ENCODE measurements at regions not wholly inside any gene's neighbourhood (a gene's known extent, or its start where the extent isn't known, plus 50 kb on each side); places are given as distances from the start of the nearest gene placed in this dataset.

DNA sequence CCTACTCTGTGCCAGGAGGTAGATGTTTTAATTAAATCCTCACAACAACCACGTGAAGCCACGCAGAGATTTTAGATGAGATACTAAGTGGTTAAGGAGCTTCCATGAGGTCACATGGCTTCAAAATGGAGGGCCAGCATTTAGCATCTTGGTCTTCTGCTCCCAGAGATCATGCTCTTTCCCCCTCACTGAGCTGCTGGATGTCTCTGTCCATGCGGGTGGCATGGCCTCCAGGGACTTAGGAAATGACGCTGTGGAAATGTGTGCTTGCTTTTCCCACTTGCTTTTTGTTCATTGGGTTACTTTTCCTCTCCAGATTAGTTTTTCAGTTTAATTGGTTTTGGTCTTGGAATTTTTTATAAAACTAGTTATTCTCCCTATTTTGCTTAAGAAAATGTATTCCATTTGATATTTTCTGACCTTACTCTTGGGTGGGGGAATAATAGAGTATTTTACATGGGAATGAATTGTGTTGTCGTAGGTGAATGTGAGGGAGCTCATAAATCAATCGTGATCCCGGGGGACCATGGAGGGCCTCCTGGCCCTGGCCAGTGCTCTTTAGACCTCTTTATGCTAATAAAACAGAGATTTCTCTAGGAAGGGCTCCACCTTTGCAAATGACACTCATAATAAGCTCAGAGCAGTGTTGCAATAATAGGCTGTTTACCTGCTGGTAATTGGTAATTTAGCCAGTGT lies 376.0 kb upstream of the ONECUT1 start:
- peaks cover 1% of the 10 kb centered on the region for H3K27me3 Mint-ChIP-seq (ENCODE audit: unreplicated experiment)
- H3K4me1 Mint-ChIP-seq (ENCODE audit: unreplicated experiment) = no peaks in the 10 kb centered on the region
- no peak for DNase-seq (ENCODE audit: low spot score)
- H3K9me3 Mint-ChIP-seq (ENCODE audit: unreplicated experiment) = no peaks in the 10 kb centered on the region
- TF ChIP-seq, protein P1, sequence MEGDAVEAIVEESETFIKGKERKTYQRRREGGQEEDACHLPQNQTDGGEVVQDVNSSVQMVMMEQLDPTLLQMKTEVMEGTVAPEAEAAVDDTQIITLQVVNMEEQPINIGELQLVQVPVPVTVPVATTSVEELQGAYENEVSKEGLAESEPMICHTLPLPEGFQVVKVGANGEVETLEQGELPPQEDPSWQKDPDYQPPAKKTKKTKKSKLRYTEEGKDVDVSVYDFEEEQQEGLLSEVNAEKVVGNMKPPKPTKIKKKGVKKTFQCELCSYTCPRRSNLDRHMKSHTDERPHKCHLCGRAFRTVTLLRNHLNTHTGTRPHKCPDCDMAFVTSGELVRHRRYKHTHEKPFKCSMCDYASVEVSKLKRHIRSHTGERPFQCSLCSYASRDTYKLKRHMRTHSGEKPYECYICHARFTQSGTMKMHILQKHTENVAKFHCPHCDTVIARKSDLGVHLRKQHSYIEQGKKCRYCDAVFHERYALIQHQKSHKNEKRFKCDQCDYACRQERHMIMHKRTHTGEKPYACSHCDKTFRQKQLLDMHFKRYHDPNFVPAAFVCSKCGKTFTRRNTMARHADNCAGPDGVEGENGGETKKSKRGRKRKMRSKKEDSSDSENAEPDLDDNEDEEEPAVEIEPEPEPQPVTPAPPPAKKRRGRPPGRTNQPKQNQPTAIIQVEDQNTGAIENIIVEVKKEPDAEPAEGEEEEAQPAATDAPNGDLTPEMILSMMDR (IDR thresholded peaks at IDR 0.05; ENCODE audit: unreplicated experiment) = no peak
- no peak overlapping the region for H3K4me3 Mint-ChIP-seq (ENCODE audit: unreplicated experiment)
- H3K27ac Mint-ChIP-seq (ENCODE audit: unreplicated experiment) = no peak overlapping the region
- H3K36me3 Mint-ChIP-seq (ENCODE audit: low read depth, unreplicated experiment) = no peaks in the 10 kb centered on the region

DNA sequence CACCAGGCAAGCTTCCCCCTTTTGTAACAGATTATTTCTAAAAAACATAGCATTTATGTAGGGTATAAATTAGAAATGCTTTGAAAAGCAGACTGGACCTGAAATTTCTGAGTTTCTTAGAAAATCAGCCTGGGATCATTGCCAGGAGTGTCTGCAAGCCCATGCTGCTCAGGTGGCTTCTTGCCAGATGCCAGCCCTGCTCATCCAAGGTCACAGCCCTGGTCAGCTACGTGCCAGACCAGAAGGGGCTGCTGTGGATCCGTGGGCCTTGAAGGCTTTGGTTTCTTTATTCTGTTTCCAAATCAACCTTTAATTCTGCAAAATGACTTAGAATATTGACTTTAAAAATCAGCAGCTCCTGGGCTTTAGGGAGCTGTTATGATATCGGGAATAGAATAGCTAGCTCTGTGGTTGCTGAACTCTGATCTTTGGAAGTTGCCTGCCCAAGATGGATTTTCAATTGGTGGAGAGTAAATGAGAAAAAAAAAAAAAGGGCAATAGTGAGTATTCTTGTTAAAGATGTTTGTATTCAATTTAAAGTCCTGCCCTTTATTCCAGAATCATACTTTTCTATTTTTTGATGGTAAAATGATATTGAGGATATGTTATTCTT lies 370.1 kb upstream of the ONECUT1 start:
- Mint-ChIP-seq H3K9me3 (ENCODE audit: unreplicated experiment) (no peaks in the 10 kb centered on the region), H3K27ac (ENCODE audit: unreplicated experiment) (no peak overlapping the region), H3K4me1 (ENCODE audit: unreplicated experiment) (no peaks in the 10 kb centered on the region), H3K27me3 (ENCODE audit: unreplicated experiment) (peaks cover 1% of the 10 kb centered on the region), H3K36me3 (ENCODE audit: low read depth, unreplicated experiment) (no peaks in the 10 kb centered on the region), H3K4me3 (ENCODE audit: unreplicated experiment) (no peak overlapping the region)
- TF ChIP-seq, protein P1 (IDR thresholded peaks at IDR 0.05; ENCODE audit: unreplicated experiment) = no peak
- DNase-seq (ENCODE audit: low spot score) = no peak

DNA sequence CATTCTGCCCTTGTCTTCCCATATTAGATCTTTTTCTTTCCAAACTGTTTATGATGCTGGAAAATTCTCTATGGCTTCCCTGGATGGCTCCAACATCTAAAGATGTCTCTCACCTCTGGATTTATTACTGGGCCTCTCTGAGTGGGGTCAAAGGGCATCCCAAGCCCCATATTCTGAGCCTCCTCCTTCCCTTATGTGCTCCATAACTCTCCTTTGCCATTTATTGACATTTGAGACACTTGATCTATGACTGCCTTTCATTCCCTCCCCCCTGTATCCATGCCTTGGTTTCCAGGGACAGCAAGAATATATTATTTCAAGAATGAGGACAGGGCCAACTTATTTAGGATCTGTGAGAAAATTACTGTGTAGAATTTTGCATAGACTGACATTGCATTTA lies 369.3 kb upstream of the ONECUT1 start:
- H3K9me3 Mint-ChIP-seq (ENCODE audit: unreplicated experiment) = no peaks in the 10 kb centered on the region
- TF ChIP-seq, protein P1 (IDR thresholded peaks at IDR 0.05; ENCODE audit: unreplicated experiment) = no peak
- DNase-seq (ENCODE audit: low spot score) = no peak
- H3K4me1 Mint-ChIP-seq (ENCODE audit: unreplicated experiment) = no peaks in the 10 kb centered on the region
- H3K27ac Mint-ChIP-seq (ENCODE audit: unreplicated experiment) = no peak overlapping the region
- H3K4me3 Mint-ChIP-seq (ENCODE audit: unreplicated experiment) = no peak overlapping the region
- H3K27me3 Mint-ChIP-seq (ENCODE audit: unreplicated experiment) = peaks cover 1% of the 10 kb centered on the region
- no peaks in the 10 kb centered on the region for H3K36me3 Mint-ChIP-seq (ENCODE audit: low read depth, unreplicated experiment)

DNA sequence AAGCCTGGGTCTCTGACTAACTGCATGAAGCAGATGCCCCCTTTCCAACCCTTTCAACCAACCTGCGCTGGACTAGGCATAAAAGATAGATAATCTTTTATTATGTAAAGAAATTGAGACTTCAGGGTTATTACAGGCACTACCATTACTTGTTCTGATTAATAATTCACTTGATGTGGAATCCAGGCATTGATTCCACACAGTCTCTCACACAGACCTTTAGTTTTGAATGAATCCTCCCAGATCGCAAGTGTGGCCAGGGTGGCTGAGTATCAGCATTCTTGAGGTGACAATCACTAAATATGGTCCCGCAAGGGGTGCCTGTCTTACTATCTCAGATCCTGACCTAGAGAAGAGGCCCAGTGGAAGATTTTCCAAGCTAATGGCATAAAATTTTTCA lies 368.9 kb upstream of the ONECUT1 start:
- Mint-ChIP-seq H3K27ac (ENCODE audit: unreplicated experiment) (no peak overlapping the region), H3K9me3 (ENCODE audit: unreplicated experiment) (no peaks in the 10 kb centered on the region), H3K4me1 (ENCODE audit: unreplicated experiment) (no peaks in the 10 kb centered on the region), H3K27me3 (ENCODE audit: unreplicated experiment) (peaks cover 1% of the 10 kb centered on the region), H3K4me3 (ENCODE audit: unreplicated experiment) (no peak overlapping the region), H3K36me3 (ENCODE audit: low read depth, unreplicated experiment) (no peaks in the 10 kb centered on the region)
- TF ChIP-seq, protein P1 (IDR thresholded peaks at IDR 0.05; ENCODE audit: unreplicated experiment) = no peak
- DNase-seq (ENCODE audit: low spot score) = no peak

DNA sequence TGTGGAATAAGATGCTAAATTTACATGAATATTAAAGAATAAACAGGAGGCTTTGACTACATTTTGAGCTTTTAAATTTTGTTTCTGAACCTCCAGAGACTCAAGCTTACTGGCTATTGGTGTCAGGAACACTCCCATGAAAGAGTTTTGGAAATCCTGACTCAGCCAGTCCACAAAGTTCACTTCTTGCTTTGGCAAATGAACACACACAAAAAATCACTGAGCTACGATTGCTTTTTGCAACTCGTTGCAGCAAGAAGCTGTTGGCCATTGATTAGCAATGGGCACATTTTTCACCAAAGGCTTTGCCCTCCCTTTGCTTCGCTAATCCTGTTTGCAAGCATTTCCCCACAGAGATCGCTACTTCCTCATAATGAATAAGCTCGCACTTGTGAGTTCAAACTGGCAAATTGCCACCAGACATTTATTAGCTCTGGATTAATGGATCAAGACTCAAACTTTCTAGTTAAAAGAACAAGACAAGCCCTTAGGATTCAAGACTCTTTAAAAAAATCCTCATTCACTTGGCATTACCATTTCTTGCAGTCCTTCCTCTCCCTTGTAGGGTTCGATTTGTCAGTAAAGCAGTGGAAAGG lies 343.2 kb upstream of the ONECUT1 start:
- Mint-ChIP-seq H3K4me3 (ENCODE audit: unreplicated experiment) (no peak overlapping the region), H3K36me3 (ENCODE audit: low read depth, unreplicated experiment) (no peaks in the 10 kb centered on the region), H3K9me3 (ENCODE audit: unreplicated experiment) (no peaks in the 10 kb centered on the region), H3K27me3 (ENCODE audit: unreplicated experiment) (no peaks in the 10 kb centered on the region), H3K4me1 (ENCODE audit: unreplicated experiment) (peaks cover 16% of the 10 kb centered on the region), H3K27ac (ENCODE audit: unreplicated experiment) (no peak overlapping the region)
- DNase-seq (ENCODE audit: low spot score) = no peak
- TF ChIP-seq, protein P1 (IDR thresholded peaks at IDR 0.05; ENCODE audit: unreplicated experiment) = no peak

All from endothelial cell (in vitro differentiated cells).